GM20431 (cell line): ENCODE measurements at regions not wholly inside any gene's neighbourhood (a gene's known extent, or its start where the extent isn't known, plus 50 kb on each side); places are given as distances from the start of the nearest gene placed in this dataset.

Source experiments
- in situ Hi-C: fragments of 300-500 bp; cut with MseI, MboI; formaldehyde crosslinking; loops from one replicate; pipeline ENCODE4 v1.15.0; 2020; ENCODE audit warnings: low sequenced_read_pairs; ENCODE audit not compliant: unreplicated experiment

DNA sequence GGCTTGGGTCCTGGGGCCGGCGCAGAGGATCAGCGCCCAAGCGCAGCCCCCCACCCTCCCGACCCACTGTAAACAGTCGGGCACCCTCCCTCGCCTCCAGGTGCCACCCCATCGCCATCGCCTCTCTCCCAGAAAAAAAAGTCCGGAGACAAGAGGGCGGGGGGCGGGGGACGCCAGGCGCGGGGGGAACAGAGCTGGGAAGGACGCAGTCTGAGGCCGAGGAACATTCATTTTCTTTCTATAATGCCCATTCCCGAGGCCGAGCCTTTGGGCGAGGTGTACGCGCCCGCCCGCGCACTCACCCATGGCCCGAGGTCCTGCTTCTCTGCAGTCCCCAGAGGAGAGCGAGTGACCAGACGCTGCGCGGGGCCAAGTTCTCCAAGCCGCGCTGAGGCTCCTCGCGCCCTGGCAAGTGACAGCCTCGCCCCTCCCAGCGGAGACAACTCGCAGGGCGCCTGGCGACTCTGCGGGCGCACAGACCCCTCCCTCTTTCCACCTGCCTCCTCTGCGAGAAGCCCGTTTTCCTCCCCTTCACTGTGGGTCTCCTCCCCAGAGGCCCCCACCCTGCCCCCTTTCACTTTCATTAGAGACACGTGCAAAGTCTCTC lies 63.5 kb upstream of the WDR17 start:
- in situ Hi-C loops = no loop called here

- in situ Hi-C loops = no loop called here
Measured at GRCh38 chr4:176005766-176006165, 59.9 kb upstream of the WDR17 start.

GRCh38 chr4:176009254-176009653 lies 56.4 kb upstream of the WDR17 start:
- in situ Hi-C loops = no loop called here

- in situ Hi-C loops = no loop called here
Measured at GRCh38 chr4:176011529-176011928, 54.1 kb upstream of the WDR17 start.

DNA sequence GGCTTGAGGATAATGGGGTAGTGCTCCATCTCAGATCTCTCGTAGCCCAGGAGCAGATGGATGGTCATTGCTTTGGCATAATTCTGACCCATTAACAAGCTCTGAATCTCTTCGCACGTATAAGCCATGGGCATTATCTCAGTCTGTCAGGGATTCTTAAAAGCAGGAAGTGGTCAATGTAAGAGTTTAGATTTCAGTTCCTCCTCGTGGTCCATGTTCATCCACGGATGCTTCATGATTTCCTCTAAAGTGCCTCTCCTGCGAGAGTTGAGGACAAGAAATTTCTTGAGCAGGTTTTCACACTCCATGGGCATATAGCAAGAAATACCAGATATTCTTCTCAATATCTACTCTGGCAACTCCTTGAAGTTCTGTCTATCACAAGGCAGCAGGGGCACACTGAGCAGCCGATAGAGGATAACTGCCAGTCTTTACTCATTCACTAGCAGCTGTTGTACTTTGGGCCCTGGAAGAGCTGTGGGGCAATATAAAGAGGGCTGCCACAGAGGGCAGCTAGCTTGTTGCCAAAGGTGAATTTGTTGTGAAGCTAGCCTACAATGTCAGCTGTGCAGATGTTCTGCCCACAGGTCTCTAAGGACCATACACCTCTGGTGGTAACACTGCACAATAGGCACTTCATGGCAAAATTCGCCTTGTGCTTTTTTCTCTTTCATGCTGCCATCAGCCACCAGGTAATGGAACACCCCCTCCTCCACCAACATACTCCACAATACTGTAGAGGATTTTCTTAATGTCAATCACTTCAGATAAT lies 52.0 kb upstream of the WDR17 start:
- in situ Hi-C loops = no loop called here

GRCh38 chr4:176014583-176015108 lies 51.0 kb upstream of the WDR17 start:
- in situ Hi-C loops = no loop called here
